ENCODE measurements at regions not wholly inside any gene's neighbourhood (a gene's known extent, or its start where the extent isn't known, plus 50 kb on each side); places are given as distances from the start of the nearest gene placed in this dataset.

- H3K4me1 ChIP-seq (ENCODE audit: control insufficient read depth in 2 of 2, insufficient read depth in 1 of 2, low read depth in 1 of 2, low read length in 2 of 2): no peaks in the 10 kb centered on the region
- H3K23ac ChIP-seq (ENCODE audit: low read depth, low read length, poor library complexity): no peak overlapping the region
- H2BK120ac ChIP-seq (ENCODE audit: low read depth, low read length): no peak overlapping the region
- no peak overlapping the region for H3K9ac ChIP-seq (ENCODE audit: low read depth, low read length, poor library complexity)
- H3K4me3 ChIP-seq (ENCODE audit: low read length in 2 of 2): no peak overlapping the region
- H4K8ac ChIP-seq (ENCODE audit: low read depth, low read length): no peak overlapping the region
- no peak overlapping the region for H3K4ac ChIP-seq (ENCODE audit: low read length)
- H2BK15ac ChIP-seq (ENCODE audit: low read length): no peak overlapping the region
- H3K4me2 ChIP-seq (ENCODE audit: insufficient read depth, low read length, poor library complexity, severe bottlenecking): no peak overlapping the region
- H3K27ac ChIP-seq (replicated peaks; ENCODE audit: low read length): no peak overlapping the region
- H3K79me1 ChIP-seq (ENCODE audit: low read depth, low read length): no peaks in the 10 kb centered on the region
- H2BK5ac ChIP-seq (ENCODE audit: low read length): no peak overlapping the region
- no peaks in the 10 kb centered on the region for H3K27me3 ChIP-seq (ENCODE audit: control insufficient read depth in 3 of 3, insufficient read depth in 3 of 3, low read depth in 1 of 3, low read length in 3 of 3)
- H4K91ac ChIP-seq (ENCODE audit: low read depth, low read length, poor library complexity): no peak overlapping the region
- DNase-seq (ENCODE audit: low spot score): no peak
- WGBS, 2 donors (ENCODE audit: extremely low coverage in 2 of 2, insufficient read length in 2 of 2, insufficient replicate concordance in 1 of 2): no CpG with 5 or more reads among the region's 1 CpG
- no peaks in the 10 kb centered on the region for H3K36me3 ChIP-seq (replicated peaks in 1 of 2; ENCODE audit: control insufficient read depth in 2 of 2, insufficient read depth in 2 of 2, low read length in 2 of 2)
- no peak overlapping the region for H3K14ac ChIP-seq (ENCODE audit: low read length)
- no peaks in the 10 kb centered on the region for H3K9me3 ChIP-seq (replicated peaks in 1 of 2; ENCODE audit: control insufficient read depth in 2 of 2, insufficient read depth in 1 of 2, low read depth in 1 of 2, low read length in 2 of 2)
- H2BK12ac ChIP-seq (ENCODE audit: low read length): no peak overlapping the region
- no peak overlapping the region for H3K18ac ChIP-seq (ENCODE audit: low read length)
- no peak overlapping the region for H2AK5ac ChIP-seq (ENCODE audit: low read depth, low read length)
- H2AFZ ChIP-seq (ENCODE audit: low read length): no peak overlapping the region
These were observed 519.6 kb upstream of the LINC00305 start for GRCh38 chr18:64668461-64668962.

GRCh38 chr18:64663086-64663485, 514.2 kb upstream of the LINC00305 start:
- no peak overlapping the region for H3K18ac ChIP-seq (ENCODE audit: low read length)
- H4K91ac ChIP-seq (ENCODE audit: low read depth, low read length, poor library complexity): no peak overlapping the region
- no peak overlapping the region for H3K4me2 ChIP-seq (ENCODE audit: insufficient read depth, low read length, poor library complexity, severe bottlenecking)
- H2BK15ac ChIP-seq (ENCODE audit: low read length): no peak overlapping the region
- no peak overlapping the region for H3K23ac ChIP-seq (ENCODE audit: low read depth, low read length, poor library complexity)
- H3K27me3 ChIP-seq (ENCODE audit: control insufficient read depth in 3 of 3, insufficient read depth in 3 of 3, low read depth in 1 of 3, low read length in 3 of 3): no peaks in the 10 kb centered on the region
- H2BK12ac ChIP-seq (ENCODE audit: low read length): no peak overlapping the region
- H2BK5ac ChIP-seq (ENCODE audit: low read length): no peak overlapping the region
- peaks cover 0 to 2% of the 10 kb centered on the region in 2 donors for H3K4me1 ChIP-seq (ENCODE audit: control insufficient read depth in 2 of 2, insufficient read depth in 1 of 2, low read depth in 1 of 2, low read length in 2 of 2)
- H3K36me3 ChIP-seq (replicated peaks in 1 of 2; ENCODE audit: control insufficient read depth in 2 of 2, insufficient read depth in 2 of 2, low read length in 2 of 2): no peaks in the 10 kb centered on the region
- H3K79me1 ChIP-seq (ENCODE audit: low read depth, low read length): no peaks in the 10 kb centered on the region
- no peak overlapping the region for H3K27ac ChIP-seq (replicated peaks; ENCODE audit: low read length)
- no peaks in the 10 kb centered on the region for H3K9me3 ChIP-seq (replicated peaks in 1 of 2; ENCODE audit: control insufficient read depth in 2 of 2, insufficient read depth in 1 of 2, low read depth in 1 of 2, low read length in 2 of 2)
- no peak overlapping the region for H3K14ac ChIP-seq (ENCODE audit: low read length)
- no peak overlapping the region for H2BK120ac ChIP-seq (ENCODE audit: low read depth, low read length)
- no peak overlapping the region for H2AK5ac ChIP-seq (ENCODE audit: low read depth, low read length)
- H3K4me3 ChIP-seq (ENCODE audit: low read length in 2 of 2): no peak overlapping the region
- no peak overlapping the region for H3K4ac ChIP-seq (ENCODE audit: low read length)
- H2AFZ ChIP-seq (ENCODE audit: low read length): no peak overlapping the region
- no peak overlapping the region for H3K9ac ChIP-seq (ENCODE audit: low read depth, low read length, poor library complexity)
- H4K8ac ChIP-seq (ENCODE audit: low read depth, low read length): no peak overlapping the region
- DNase-seq (ENCODE audit: low spot score): no peak
- WGBS, 2 donors (ENCODE audit: extremely low coverage in 2 of 2, insufficient read length in 2 of 2, insufficient replicate concordance in 1 of 2): no CpG with 5 or more reads among the region's 2 CpGs

- WGBS, 2 donors (ENCODE audit: extremely low coverage in 2 of 2, insufficient read length in 2 of 2, insufficient replicate concordance in 1 of 2): no CpG with 5 or more reads among the region's 4 CpGs
- no peaks in the 10 kb centered on the region for H3K36me3 ChIP-seq (replicated peaks in 1 of 2; ENCODE audit: control insufficient read depth in 2 of 2, insufficient read depth in 2 of 2, low read length in 2 of 2)
- no peak for DNase-seq (ENCODE audit: low spot score)
These were observed 510.3 kb upstream of the LINC00305 start for GRCh38 chr18:64659196-64659595.

GRCh38 chr18:64653068-64653467, 504.2 kb upstream of the LINC00305 start:
- H2BK12ac ChIP-seq (ENCODE audit: low read length): no peak overlapping the region
- no peak overlapping the region for H3K23ac ChIP-seq (ENCODE audit: low read depth, low read length, poor library complexity)
- no CpG with 5 or more reads among the region's 4 CpGs for WGBS, 2 donors (ENCODE audit: extremely low coverage in 2 of 2, insufficient read length in 2 of 2, insufficient replicate concordance in 1 of 2)
- no peak overlapping the region for H2BK5ac ChIP-seq (ENCODE audit: low read length)
- no peak overlapping the region for H3K27ac ChIP-seq (replicated peaks; ENCODE audit: low read length)
- no peak overlapping the region for H3K4ac ChIP-seq (ENCODE audit: low read length)
- H3K4me1 ChIP-seq (ENCODE audit: control insufficient read depth in 2 of 2, insufficient read depth in 1 of 2, low read depth in 1 of 2, low read length in 2 of 2): no peaks in the 10 kb centered on the region
- no peak overlapping the region for H4K8ac ChIP-seq (ENCODE audit: low read depth, low read length)
- DNase-seq (ENCODE audit: low spot score): no peak
- no peaks in the 10 kb centered on the region for H3K9me3 ChIP-seq (replicated peaks in 1 of 2; ENCODE audit: control insufficient read depth in 2 of 2, insufficient read depth in 1 of 2, low read depth in 1 of 2, low read length in 2 of 2)
- no peak overlapping the region for H4K91ac ChIP-seq (ENCODE audit: low read depth, low read length, poor library complexity)
- H3K27me3 ChIP-seq (ENCODE audit: control insufficient read depth in 3 of 3, insufficient read depth in 3 of 3, low read depth in 1 of 3, low read length in 3 of 3): no peaks in the 10 kb centered on the region
- no peak overlapping the region for H3K4me3 ChIP-seq (ENCODE audit: low read length in 2 of 2)
- H3K14ac ChIP-seq (ENCODE audit: low read length): no peak overlapping the region
- no peaks in the 10 kb centered on the region for H3K36me3 ChIP-seq (replicated peaks in 1 of 2; ENCODE audit: control insufficient read depth in 2 of 2, insufficient read depth in 2 of 2, low read length in 2 of 2)
- no peak overlapping the region for H2BK120ac ChIP-seq (ENCODE audit: low read depth, low read length)
- H3K4me2 ChIP-seq (ENCODE audit: insufficient read depth, low read length, poor library complexity, severe bottlenecking): no peak overlapping the region
- no peak overlapping the region for H3K9ac ChIP-seq (ENCODE audit: low read depth, low read length, poor library complexity)
- no peak overlapping the region for H2BK15ac ChIP-seq (ENCODE audit: low read length)
- no peak overlapping the region for H2AFZ ChIP-seq (ENCODE audit: low read length)
- no peak overlapping the region for H3K18ac ChIP-seq (ENCODE audit: low read length)
- H2AK5ac ChIP-seq (ENCODE audit: low read depth, low read length): no peak overlapping the region
- H3K79me1 ChIP-seq (ENCODE audit: low read depth, low read length): no peaks in the 10 kb centered on the region

More at GRCh38 chr18:64659196-64659595, 510.3 kb upstream of the LINC00305 start:
- Histone ChIP-seq H3K4ac (ENCODE audit: low read length) (no peak overlapping the region), H3K27ac (replicated peaks; ENCODE audit: low read length) (no peak overlapping the region), H3K4me3 (ENCODE audit: low read length in 2 of 2) (no peak overlapping the region), H2AK5ac (ENCODE audit: low read depth, low read length) (no peak overlapping the region), H2BK120ac (ENCODE audit: low read depth, low read length) (no peak overlapping the region), H3K9ac (ENCODE audit: low read depth, low read length, poor library complexity) (no peak overlapping the region), H3K23ac (ENCODE audit: low read depth, low read length, poor library complexity) (no peak overlapping the region), H3K27me3 (ENCODE audit: control insufficient read depth in 3 of 3, insufficient read depth in 3 of 3, low read depth in 1 of 3, low read length in 3 of 3) (no peaks in the 10 kb centered on the region), H3K4me1 (ENCODE audit: control insufficient read depth in 2 of 2, insufficient read depth in 1 of 2, low read depth in 1 of 2, low read length in 2 of 2) (peaks cover 0 to 2% of the 10 kb centered on the region in 2 donors), H4K8ac (ENCODE audit: low read depth, low read length) (no peak overlapping the region), H2BK15ac (ENCODE audit: low read length) (no peak overlapping the region), H3K4me2 (ENCODE audit: insufficient read depth, low read length, poor library complexity, severe bottlenecking) (no peak overlapping the region), H2AFZ (ENCODE audit: low read length) (no peak overlapping the region), H3K14ac (ENCODE audit: low read length) (no peak overlapping the region), H4K91ac (ENCODE audit: low read depth, low read length, poor library complexity) (no peak overlapping the region), H2BK12ac (ENCODE audit: low read length) (no peak overlapping the region), H3K18ac (ENCODE audit: low read length) (no peak overlapping the region), H3K9me3 (replicated peaks in 1 of 2; ENCODE audit: control insufficient read depth in 2 of 2, insufficient read depth in 1 of 2, low read depth in 1 of 2, low read length in 2 of 2) (no peaks in the 10 kb centered on the region), H3K79me1 (ENCODE audit: low read depth, low read length) (no peaks in the 10 kb centered on the region), H2BK5ac (ENCODE audit: low read length) (no peak overlapping the region)
